B cell (primary cell): ENCODE measurements at regions not wholly inside any gene's neighbourhood (a gene's known extent, or its start where the extent isn't known, plus 50 kb on each side); places are given as distances from the start of the nearest gene placed in this dataset.

Source experiments
- EZH2 ChIP-seq: IDR thresholded peaks from 2 replicates; pipeline ENCODE4 v1.6.1; 2012; ENCODE audit warnings: borderline replicate concordance, low read depth, mild to moderate bottlenecking, moderate library complexity, low read length; ENCODE audit not compliant: insufficient read depth, poor library complexity, severe bottlenecking
- TF ChIP-seq, protein P1 (sequence below): fragments of 200-600 bp; IDR thresholded peaks from one replicate; pipeline ENCODE4 v1.8.0; 2022; ENCODE audit warnings: antibody characterized with exemption, mild to moderate bottlenecking

DNA sequence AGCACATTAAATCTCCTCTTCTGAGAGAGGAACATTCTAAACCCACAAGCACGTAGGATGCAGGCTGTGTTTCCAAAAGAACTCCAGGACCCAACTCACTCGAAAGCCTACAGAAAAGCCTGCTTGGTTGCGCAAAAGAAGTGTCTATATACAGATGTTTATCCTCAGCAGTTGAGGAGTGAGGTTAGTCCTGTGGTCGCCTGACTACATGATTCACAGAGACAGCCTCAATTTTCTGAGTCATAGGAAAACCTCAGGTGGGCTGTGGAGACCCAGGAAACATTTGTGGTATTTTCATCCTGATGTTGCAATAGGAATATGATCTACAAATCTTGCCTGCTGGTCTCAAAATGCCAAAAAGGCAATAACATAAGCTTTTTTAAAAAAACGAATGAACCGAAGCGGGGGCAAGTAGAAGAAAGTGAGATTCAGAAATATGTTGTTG is 183.8 kb upstream of the THRB start:
- TF ChIP-seq, protein P1, sequence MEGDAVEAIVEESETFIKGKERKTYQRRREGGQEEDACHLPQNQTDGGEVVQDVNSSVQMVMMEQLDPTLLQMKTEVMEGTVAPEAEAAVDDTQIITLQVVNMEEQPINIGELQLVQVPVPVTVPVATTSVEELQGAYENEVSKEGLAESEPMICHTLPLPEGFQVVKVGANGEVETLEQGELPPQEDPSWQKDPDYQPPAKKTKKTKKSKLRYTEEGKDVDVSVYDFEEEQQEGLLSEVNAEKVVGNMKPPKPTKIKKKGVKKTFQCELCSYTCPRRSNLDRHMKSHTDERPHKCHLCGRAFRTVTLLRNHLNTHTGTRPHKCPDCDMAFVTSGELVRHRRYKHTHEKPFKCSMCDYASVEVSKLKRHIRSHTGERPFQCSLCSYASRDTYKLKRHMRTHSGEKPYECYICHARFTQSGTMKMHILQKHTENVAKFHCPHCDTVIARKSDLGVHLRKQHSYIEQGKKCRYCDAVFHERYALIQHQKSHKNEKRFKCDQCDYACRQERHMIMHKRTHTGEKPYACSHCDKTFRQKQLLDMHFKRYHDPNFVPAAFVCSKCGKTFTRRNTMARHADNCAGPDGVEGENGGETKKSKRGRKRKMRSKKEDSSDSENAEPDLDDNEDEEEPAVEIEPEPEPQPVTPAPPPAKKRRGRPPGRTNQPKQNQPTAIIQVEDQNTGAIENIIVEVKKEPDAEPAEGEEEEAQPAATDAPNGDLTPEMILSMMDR: no peak
- no peak for TF ChIP-seq EZH2
